ENCODE measurements at regions not wholly inside any gene's neighbourhood (a gene's known extent, or its start where the extent isn't known, plus 50 kb on each side); places are given as distances from the start of the nearest gene placed in this dataset.
"Not testable (repeated sequence)": the region's sequence is repeated elsewhere in the genome, so short reads cannot be mapped to it uniquely, and the experiment has no call there.

DNA sequence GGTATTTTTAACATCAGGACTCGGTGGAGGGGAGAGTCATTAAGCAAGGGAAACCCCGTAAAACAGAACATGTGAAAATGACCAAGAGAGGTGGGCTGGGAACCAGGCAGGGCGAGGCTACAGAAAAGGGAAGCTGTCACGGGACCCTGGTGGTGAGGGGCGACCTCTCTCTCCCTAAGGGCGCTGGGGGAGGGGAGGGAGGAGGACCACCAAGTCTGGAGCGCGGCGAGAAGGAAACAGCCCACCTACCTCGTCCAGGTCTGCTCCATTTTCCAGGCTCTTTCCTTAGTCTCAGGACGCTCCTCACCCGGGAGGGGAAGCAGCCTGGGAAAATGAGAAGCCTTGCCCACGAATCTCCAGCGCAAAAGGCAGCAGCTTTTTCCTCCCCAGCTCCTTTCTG, 181.9 kb upstream of the NBPF9 start:
- TF ChIP-seq BHLHE40 (IDR thresholded peaks at IDR 0.05; ENCODE audit: borderline replicate concordance in 1 of 2, low read depth in 2 of 2, low read length in 1 of 2); POLR2AphosphoS5 (IDR thresholded peaks at IDR 0.05; ENCODE audit: low read length); ATF2 (IDR thresholded peaks at IDR 0.05; ENCODE audit: low read length); ZNF207 (IDR thresholded peaks at IDR 0.05; ENCODE audit: borderline replicate concordance); CTCF (IDR thresholded peaks at IDR 0.05 in 2 of 3, conservative IDR thresholded peaks at IDR 0.05 in 1 of 3; ENCODE audit: control insufficient read depth in 2 of 3, extremely low read depth in 1 of 3, insufficient read depth in 1 of 3, low read depth in 3 of 3, low read length in 3 of 3); ESRRA (IDR thresholded peaks at IDR 0.05; ENCODE audit: low read length); MYC (IDR thresholded peaks at IDR 0.05; ENCODE audit: insufficient read depth, insufficient read length, insufficient replicate concordance, low read length, severe bottlenecking); USF1 (IDR thresholded peaks at IDR 0.05; ENCODE audit: borderline replicate concordance, extremely low read length, insufficient read depth, low read depth, low read length); TAF1 (IDR thresholded peaks at IDR 0.05; ENCODE audit: borderline replicate concordance, low read depth, low read length); RELA (IDR thresholded peaks at IDR 0.05; ENCODE audit: borderline replicate concordance, partially characterized antibody); KDM1A (IDR thresholded peaks at IDR 0.05; ENCODE audit: borderline replicate concordance): not testable (repeated sequence)

All from GM12878 (cell line).